ENCODE measurements at regions not wholly inside any gene's neighbourhood (a gene's known extent, or its start where the extent isn't known, plus 50 kb on each side); places are given as distances from the start of the nearest gene placed in this dataset.

DNA sequence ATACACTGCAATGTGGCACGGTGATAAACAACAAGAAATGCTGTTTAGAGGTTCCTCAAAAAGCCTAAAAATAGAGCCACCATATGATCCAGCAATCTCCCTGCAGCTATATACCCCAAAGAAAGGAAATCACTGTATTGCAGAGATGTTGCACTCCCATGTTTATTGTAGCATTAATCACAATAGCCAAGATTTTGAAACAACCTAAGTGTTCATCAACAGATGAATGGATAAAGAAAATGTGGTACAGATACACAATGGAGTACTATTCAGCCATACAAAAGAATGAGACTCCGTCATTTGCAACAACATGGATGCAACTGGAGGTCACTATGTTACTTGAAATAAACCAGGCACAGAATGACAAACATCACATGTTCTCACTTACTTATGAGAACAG is 365.8 kb upstream of the DIPK2B start:
- Histone ChIP-seq H3K4me1 (ENCODE audit: control insufficient read depth in 1 of 2, insufficient read depth in 2 of 2, low read length in 2 of 2) (no peaks in the 10 kb centered on the region), H3K79me2 (ENCODE audit: insufficient read depth, low read length) (no peaks in the 10 kb centered on the region), H3K9me3 (replicated peaks in 1 of 2; ENCODE audit: control insufficient read depth in 1 of 2, insufficient read depth in 1 of 2, low read length in 2 of 2) (no peaks in the 10 kb centered on the region), H3K27me3 (ENCODE audit: control insufficient read depth in 2 of 2, insufficient read depth in 2 of 2, low read length in 2 of 2) (peaks cover 0 to 5% of the 10 kb centered on the region in 2 donors), H3K9ac (ENCODE audit: insufficient read depth, low read length, poor library complexity, severe bottlenecking) (no peak overlapping the region), H4K20me1 (ENCODE audit: insufficient read depth, low read length) (no peaks in the 10 kb centered on the region), H3K4me2 (replicated peaks; ENCODE audit: extremely low read depth, low read length, poor library complexity, severe bottlenecking) (no peak overlapping the region), H3K36me3 (replicated peaks in 1 of 2; ENCODE audit: control insufficient read depth in 1 of 2, insufficient read depth in 2 of 2, low read length in 2 of 2) (no peaks in the 10 kb centered on the region), H3K4me3 (replicated peaks in 1 of 3; ENCODE audit: low read depth in 2 of 3, low read length in 3 of 3) (no peak overlapping the region), H2AFZ (ENCODE audit: insufficient read depth, low read depth, low read length, poor library complexity, severe bottlenecking) (no peak overlapping the region), H3K27ac (ENCODE audit: low read depth in 1 of 2, low read length in 2 of 2) (no peak overlapping the region)
- no peak overlapping the region for H3K4me3 Mint-ChIP-seq
- DNase-seq = no peak
- H3K4me1 Mint-ChIP-seq = no peaks in the 10 kb centered on the region
- intact Hi-C loops (cut with micrococcal nuclease) = no loop called here
- TF ChIP-seq, protein P1, sequence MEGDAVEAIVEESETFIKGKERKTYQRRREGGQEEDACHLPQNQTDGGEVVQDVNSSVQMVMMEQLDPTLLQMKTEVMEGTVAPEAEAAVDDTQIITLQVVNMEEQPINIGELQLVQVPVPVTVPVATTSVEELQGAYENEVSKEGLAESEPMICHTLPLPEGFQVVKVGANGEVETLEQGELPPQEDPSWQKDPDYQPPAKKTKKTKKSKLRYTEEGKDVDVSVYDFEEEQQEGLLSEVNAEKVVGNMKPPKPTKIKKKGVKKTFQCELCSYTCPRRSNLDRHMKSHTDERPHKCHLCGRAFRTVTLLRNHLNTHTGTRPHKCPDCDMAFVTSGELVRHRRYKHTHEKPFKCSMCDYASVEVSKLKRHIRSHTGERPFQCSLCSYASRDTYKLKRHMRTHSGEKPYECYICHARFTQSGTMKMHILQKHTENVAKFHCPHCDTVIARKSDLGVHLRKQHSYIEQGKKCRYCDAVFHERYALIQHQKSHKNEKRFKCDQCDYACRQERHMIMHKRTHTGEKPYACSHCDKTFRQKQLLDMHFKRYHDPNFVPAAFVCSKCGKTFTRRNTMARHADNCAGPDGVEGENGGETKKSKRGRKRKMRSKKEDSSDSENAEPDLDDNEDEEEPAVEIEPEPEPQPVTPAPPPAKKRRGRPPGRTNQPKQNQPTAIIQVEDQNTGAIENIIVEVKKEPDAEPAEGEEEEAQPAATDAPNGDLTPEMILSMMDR (IDR thresholded peaks at IDR 0.05) = no peak
- H3K36me3 Mint-ChIP-seq = no peaks in the 10 kb centered on the region
- no peak overlapping the region for H3K27ac Mint-ChIP-seq
- peaks cover 0 to 12% (median 0%) of the 10 kb centered on the region in 3 donors for H3K27me3 Mint-ChIP-seq (ENCODE audit: low read depth in 3 of 3)
- WGBS (ENCODE audit: insufficient coverage) = no CpG with 5 or more reads among the region's 2 CpGs
- H3K9me3 Mint-ChIP-seq = peaks cover 2 to 12% (median 4%) of the 10 kb centered on the region in 7 donors

DNA sequence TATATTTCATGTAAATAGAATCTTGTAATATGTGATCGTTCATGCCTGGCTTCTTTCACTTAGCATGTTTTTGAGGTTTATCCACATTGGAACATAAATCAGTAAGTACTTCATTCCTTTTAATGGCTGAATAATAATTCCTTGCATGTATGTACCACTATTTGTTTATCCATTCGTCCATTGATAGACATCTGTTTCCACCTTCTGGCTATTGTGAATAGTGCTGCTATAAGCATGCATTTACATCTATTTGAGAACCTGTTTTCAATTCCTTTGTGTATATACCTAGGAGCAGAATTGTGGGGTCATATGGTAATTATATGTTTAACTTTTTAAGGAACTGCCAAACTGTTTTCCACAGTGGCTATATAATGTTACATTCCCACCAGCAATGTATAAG is 356.7 kb upstream of the DIPK2B start:
- H3K27ac ChIP-seq (ENCODE audit: low read depth in 1 of 2, low read length in 2 of 2) = no peak overlapping the region
- no peak for DNase-seq
- no peak overlapping the region for H3K4me2 ChIP-seq (replicated peaks; ENCODE audit: extremely low read depth, low read length, poor library complexity, severe bottlenecking)
- H3K4me3 ChIP-seq (replicated peaks in 1 of 3; ENCODE audit: low read depth in 2 of 3, low read length in 3 of 3) = no peak overlapping the region
- TF ChIP-seq, protein P1 (IDR thresholded peaks at IDR 0.05) = no peak
- H3K79me2 ChIP-seq (ENCODE audit: insufficient read depth, low read length) = no peaks in the 10 kb centered on the region
- H3K9me3 ChIP-seq (replicated peaks in 1 of 2; ENCODE audit: control insufficient read depth in 1 of 2, insufficient read depth in 1 of 2, low read length in 2 of 2) = no peaks in the 10 kb centered on the region
- H3K4me1 Mint-ChIP-seq = no peaks in the 10 kb centered on the region
- H3K36me3 ChIP-seq (replicated peaks in 1 of 2; ENCODE audit: control insufficient read depth in 1 of 2, insufficient read depth in 2 of 2, low read length in 2 of 2) = no peaks in the 10 kb centered on the region
- H3K27me3 ChIP-seq (ENCODE audit: control insufficient read depth in 2 of 2, insufficient read depth in 2 of 2, low read length in 2 of 2) = peaks cover 0 to 10% of the 10 kb centered on the region in 2 donors
- no peak overlapping the region for H3K9ac ChIP-seq (ENCODE audit: insufficient read depth, low read length, poor library complexity, severe bottlenecking)
- no peak overlapping the region for H2AFZ ChIP-seq (ENCODE audit: insufficient read depth, low read depth, low read length, poor library complexity, severe bottlenecking)
- intact Hi-C loops (cut with micrococcal nuclease) = no loop called here
- no peaks in the 10 kb centered on the region for H4K20me1 ChIP-seq (ENCODE audit: insufficient read depth, low read length)
- no CpG with 5 or more reads among the region's 2 CpGs for WGBS (ENCODE audit: insufficient coverage)
- H3K36me3 Mint-ChIP-seq = no peaks in the 10 kb centered on the region
- H3K9me3 Mint-ChIP-seq = peaks cover 2 to 10% (median 5%) of the 10 kb centered on the region in 7 donors
- peaks cover 0 to 8% (median 0%) of the 10 kb centered on the region in 3 donors for H3K27me3 Mint-ChIP-seq (ENCODE audit: low read depth in 3 of 3)
- no peaks in the 10 kb centered on the region for H3K4me1 ChIP-seq (ENCODE audit: control insufficient read depth in 1 of 2, insufficient read depth in 2 of 2, low read length in 2 of 2)
- no peak overlapping the region for H3K27ac Mint-ChIP-seq
- no peak overlapping the region for H3K4me3 Mint-ChIP-seq
